HEK293 (cell line): ENCODE measurements at regions not wholly inside any gene's neighbourhood (a gene's known extent, or its start where the extent isn't known, plus 50 kb on each side); places are given as distances from the start of the nearest gene placed in this dataset.

Experiments
- CTCF ChIP-seq: fragments of 450-650 bp; formaldehyde crosslinking; IDR thresholded peaks from 2 replicates; pipeline ENCODE4 v1.5.1; 2016; ENCODE audit warnings: missing biosample characterization, missing genetic modification characterization
- FEZF1 ChIP-seq: fragments of 450-650 bp; formaldehyde crosslinking; IDR thresholded peaks from 2 replicates; pipeline ENCODE4 v1.5.1; 2016; ENCODE audit warnings: missing biosample characterization, missing genetic modification characterization
- GLIS1 ChIP-seq: fragments of 450-650 bp; formaldehyde crosslinking; IDR thresholded peaks from 2 replicates; pipeline ENCODE4 v1.5.1; 2016; ENCODE audit warnings: missing biosample characterization, missing genetic modification characterization
- MYNN ChIP-seq: fragments of 450-650 bp; formaldehyde crosslinking; IDR thresholded peaks from 2 replicates; pipeline ENCODE4 v1.5.1; 2016; ENCODE audit warnings: missing biosample characterization, missing genetic modification characterization, borderline replicate concordance
- YY1 ChIP-seq: fragments of 450-650 bp; formaldehyde crosslinking; IDR thresholded peaks from 2 replicates; pipeline ENCODE4 v1.5.1; 2018; ENCODE audit warnings: missing biosample characterization, missing genetic modification characterization
- ZFP3 ChIP-seq: fragments of 450-650 bp; formaldehyde crosslinking; IDR thresholded peaks from 2 replicates; pipeline ENCODE4 v1.5.1; 2016; ENCODE audit warnings: low read depth, missing biosample characterization, missing genetic modification characterization
- ZFP69B ChIP-seq: fragments of 450-650 bp; formaldehyde crosslinking; IDR thresholded peaks from 2 replicates; pipeline ENCODE4 v1.5.1; 2016; ENCODE audit warnings: missing biosample characterization, missing genetic modification characterization
- ZNF18 ChIP-seq: fragments of 450-650 bp; formaldehyde crosslinking; IDR thresholded peaks from 2 replicates; pipeline ENCODE4 v1.5.1; 2016; ENCODE audit warnings: missing biosample characterization, missing genetic modification characterization
- ZNF311 ChIP-seq: fragments of 450-650 bp; formaldehyde crosslinking; IDR thresholded peaks from 2 replicates; pipeline ENCODE4 v1.5.1; 2017; ENCODE audit warnings: missing biosample characterization, missing genetic modification characterization, borderline replicate concordance
- ZNF621 ChIP-seq: fragments of 450-650 bp; formaldehyde crosslinking; IDR thresholded peaks from 2 replicates; pipeline ENCODE4 v1.5.1; 2017; ENCODE audit warnings: missing biosample characterization, missing genetic modification characterization
- ZNF624 ChIP-seq: fragments of 450-650 bp; formaldehyde crosslinking; IDR thresholded peaks from 2 replicates; pipeline ENCODE4 v1.5.1; 2017; ENCODE audit warnings: missing biosample characterization, missing genetic modification characterization
- ZNF707 ChIP-seq: fragments of 450-650 bp; formaldehyde crosslinking; IDR thresholded peaks from 2 replicates; pipeline ENCODE4 v1.5.1; 2016; ENCODE audit warnings: missing biosample characterization, missing genetic modification characterization
- TF ChIP-seq, protein P1 (sequence below): fragments of 450-650 bp; formaldehyde crosslinking; IDR thresholded peaks from 2 replicates; pipeline ENCODE4 v1.5.1; 2016; ENCODE audit warnings: missing biosample characterization, missing genetic modification characterization
- TF ChIP-seq, protein P2 (sequence below): fragments of 450-650 bp; IDR thresholded peaks from 2 replicates; pipeline ENCODE4 v1.5.1; 2018; ENCODE audit warnings: missing biosample characterization, mild to moderate bottlenecking, missing genetic modification characterization

- TF ChIP-seq YY1 (tag by site-specific recombination) (no peak), ZNF311 (tag by site-specific recombination) (no peak), CTCF (tag by site-specific recombination) (no peak), ZFP3 (tag by site-specific recombination) (no peak), GLIS1 (tag by site-specific recombination) (no peak), ZFP69B (tag by site-specific recombination) (no peak), ZNF621 (tag by site-specific recombination) (no peak), FEZF1 (tag by site-specific recombination) (no peak), ZNF18 (tag by site-specific recombination) (no peak), ZNF707 (tag by site-specific recombination) (no peak), ZNF624 (tag by site-specific recombination) (no peak), MYNN (no peak)
- TF ChIP-seq, protein P1, sequence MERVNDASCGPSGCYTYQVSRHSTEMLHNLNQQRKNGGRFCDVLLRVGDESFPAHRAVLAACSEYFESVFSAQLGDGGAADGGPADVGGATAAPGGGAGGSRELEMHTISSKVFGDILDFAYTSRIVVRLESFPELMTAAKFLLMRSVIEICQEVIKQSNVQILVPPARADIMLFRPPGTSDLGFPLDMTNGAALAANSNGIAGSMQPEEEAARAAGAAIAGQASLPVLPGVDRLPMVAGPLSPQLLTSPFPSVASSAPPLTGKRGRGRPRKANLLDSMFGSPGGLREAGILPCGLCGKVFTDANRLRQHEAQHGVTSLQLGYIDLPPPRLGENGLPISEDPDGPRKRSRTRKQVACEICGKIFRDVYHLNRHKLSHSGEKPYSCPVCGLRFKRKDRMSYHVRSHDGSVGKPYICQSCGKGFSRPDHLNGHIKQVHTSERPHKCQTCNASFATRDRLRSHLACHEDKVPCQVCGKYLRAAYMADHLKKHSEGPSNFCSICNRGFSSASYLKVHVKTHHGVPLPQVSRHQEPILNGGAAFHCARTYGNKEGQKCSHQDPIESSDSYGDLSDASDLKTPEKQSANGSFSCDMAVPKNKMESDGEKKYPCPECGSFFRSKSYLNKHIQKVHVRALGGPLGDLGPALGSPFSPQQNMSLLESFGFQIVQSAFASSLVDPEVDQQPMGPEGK (tag by site-specific recombination): no peak
- TF ChIP-seq, protein P2, sequence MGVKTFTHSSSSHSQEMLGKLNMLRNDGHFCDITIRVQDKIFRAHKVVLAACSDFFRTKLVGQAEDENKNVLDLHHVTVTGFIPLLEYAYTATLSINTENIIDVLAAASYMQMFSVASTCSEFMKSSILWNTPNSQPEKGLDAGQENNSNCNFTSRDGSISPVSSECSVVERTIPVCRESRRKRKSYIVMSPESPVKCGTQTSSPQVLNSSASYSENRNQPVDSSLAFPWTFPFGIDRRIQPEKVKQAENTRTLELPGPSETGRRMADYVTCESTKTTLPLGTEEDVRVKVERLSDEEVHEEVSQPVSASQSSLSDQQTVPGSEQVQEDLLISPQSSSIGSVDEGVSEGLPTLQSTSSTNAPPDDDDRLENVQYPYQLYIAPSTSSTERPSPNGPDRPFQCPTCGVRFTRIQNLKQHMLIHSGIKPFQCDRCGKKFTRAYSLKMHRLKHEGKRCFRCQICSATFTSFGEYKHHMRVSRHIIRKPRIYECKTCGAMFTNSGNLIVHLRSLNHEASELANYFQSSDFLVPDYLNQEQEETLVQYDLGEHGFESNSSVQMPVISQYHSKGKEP (tag by site-specific recombination): no peak
Observed at GRCh38 chr1:221602830-221603229, 139.1 kb downstream of the DUSP10 start.
